ENCODE measurements at regions not wholly inside any gene's neighbourhood (a gene's known extent, or its start where the extent isn't known, plus 50 kb on each side); places are given as distances from the start of the nearest gene placed in this dataset.

- TF ChIP-seq CTCF (conservative IDR thresholded peaks at IDR 0.05) = no peak
- TF ChIP-seq EZH2 (IDR thresholded peaks at IDR 0.05; ENCODE audit: low read depth) = no peak
Observed at GRCh38 chr10:111750165-111750849, 433.3 kb downstream of the GPAM start.
